ENCODE measurements at regions not wholly inside any gene's neighbourhood (a gene's known extent, or its start where the extent isn't known, plus 50 kb on each side); places are given as distances from the start of the nearest gene placed in this dataset.

DNA sequence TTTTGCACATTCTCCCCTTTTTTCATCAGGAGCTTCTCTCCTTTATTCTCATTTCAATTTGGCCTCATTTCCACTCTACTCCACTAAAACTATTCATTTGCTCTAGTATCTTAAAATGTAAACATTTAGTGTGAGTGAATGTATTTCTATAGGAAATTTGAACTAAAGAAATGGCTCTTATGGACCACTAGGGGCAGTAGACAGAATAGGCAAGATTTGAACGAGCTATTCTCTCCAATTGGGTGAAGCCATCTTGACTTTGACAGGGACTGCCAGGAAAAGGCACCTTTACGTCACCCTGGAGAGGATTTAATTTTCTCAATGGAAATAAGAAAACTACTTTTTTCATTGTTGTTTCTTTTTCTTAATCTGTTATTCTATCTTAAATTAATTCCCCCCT, 666.3 kb downstream of the DNAH5 start:
- Histone ChIP-seq H3K4me2 (no peak overlapping the region), H3K4me1 (no peaks in the 10 kb centered on the region), H4K20me1 (ENCODE audit: low read depth) (no peaks in the 10 kb centered on the region), H3K79me2 (ENCODE audit: low read depth) (no peaks in the 10 kb centered on the region), H3K9ac (no peak overlapping the region), H3K4me3 (no peak overlapping the region), H3F3A (ENCODE audit: low read depth) (no peaks in the 10 kb centered on the region), H3K9me3 (ENCODE audit: low read depth) (no peaks in the 10 kb centered on the region), H2AFZ (replicated peaks) (no peak overlapping the region), H3K27ac (no peak overlapping the region), H3K36me3 (no peaks in the 10 kb centered on the region), H3K27me3 (no peaks in the 10 kb centered on the region)
- Mint-ChIP-seq H3K27ac (no peak overlapping the region), H3K4me3 (no peak overlapping the region), H3K4me1 (peaks cover 6% of the 10 kb centered on the region), H3K9me3 (no peaks in the 10 kb centered on the region), H3K27me3 (ENCODE audit: insufficient read depth, low read depth) (no peaks in the 10 kb centered on the region), H3K36me3 (no peaks in the 10 kb centered on the region)
- TF ChIP-seq CTCF (IDR thresholded peaks at IDR 0.05) (peak; percentile 51), EZH2 (IDR thresholded peaks at IDR 0.05) (no peak)
- no peak for DNase-seq (ENCODE audit: low spot score)

DNA sequence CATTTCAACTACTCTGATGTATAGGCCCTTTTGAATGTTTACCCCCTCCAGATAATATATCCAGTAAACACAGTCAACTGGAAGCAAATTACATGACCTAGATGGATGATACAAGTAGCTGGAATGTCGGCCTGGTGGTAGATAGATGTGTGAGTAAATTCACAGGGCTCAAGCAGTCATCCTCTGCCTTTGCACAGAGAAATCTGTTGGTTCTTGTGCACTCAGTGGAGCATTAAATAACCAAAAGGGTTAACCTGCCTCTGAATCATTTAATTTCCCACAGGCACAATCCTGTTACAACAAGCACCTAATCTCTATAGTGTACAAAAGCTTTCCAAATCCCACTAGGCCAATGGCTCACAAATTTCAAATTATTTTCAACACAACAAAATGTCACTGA, 668.3 kb downstream of the DNAH5 start:
- Histone ChIP-seq H3K79me2 (ENCODE audit: low read depth) (no peaks in the 10 kb centered on the region), H3K36me3 (no peaks in the 10 kb centered on the region), H3K9ac (no peak overlapping the region), H3K4me3 (no peak overlapping the region), H4K20me1 (ENCODE audit: low read depth) (no peaks in the 10 kb centered on the region), H3K9me3 (ENCODE audit: low read depth) (no peaks in the 10 kb centered on the region), H3K4me2 (no peak overlapping the region), H3K4me1 (no peaks in the 10 kb centered on the region), H3K27ac (no peak overlapping the region), H3K27me3 (no peaks in the 10 kb centered on the region), H2AFZ (replicated peaks) (no peak overlapping the region), H3F3A (ENCODE audit: low read depth) (no peaks in the 10 kb centered on the region)
- Mint-ChIP-seq H3K27me3 (ENCODE audit: insufficient read depth, low read depth) (peaks cover 2% of the 10 kb centered on the region), H3K9me3 (no peaks in the 10 kb centered on the region), H3K4me1 (peaks cover 6% of the 10 kb centered on the region), H3K27ac (no peak overlapping the region), H3K36me3 (no peaks in the 10 kb centered on the region), H3K4me3 (no peak overlapping the region)
- no peak for DNase-seq (ENCODE audit: low spot score)
- TF ChIP-seq EZH2phosphoT487 (IDR thresholded peaks at IDR 0.05) (no peak), CTCF (IDR thresholded peaks at IDR 0.05) (no peak), EZH2 (IDR thresholded peaks at IDR 0.05) (no peak)

DNA sequence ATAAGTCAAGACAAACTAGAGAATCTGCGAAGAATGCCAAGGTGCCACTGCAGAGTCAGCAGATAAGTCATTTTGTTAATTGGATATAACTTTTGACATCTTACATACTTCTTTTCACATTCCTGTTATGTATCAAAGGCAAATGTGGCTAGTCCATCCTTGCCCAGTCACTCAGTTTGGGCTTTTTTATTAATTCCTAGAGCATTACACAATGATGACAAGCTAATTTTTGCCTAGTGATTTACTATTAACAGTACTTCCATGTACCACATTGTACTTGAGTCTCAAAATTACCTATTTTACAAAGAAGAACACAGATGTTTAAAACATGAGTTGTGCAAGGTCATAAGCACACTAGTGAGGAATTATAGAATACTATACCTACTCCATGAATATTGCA, 680.8 kb downstream of the DNAH5 start:
- no peak overlapping the region for H3K4me2 ChIP-seq

More for the DNA sequence above, 680.8 kb downstream of the DNAH5 start:
- H3K4me3 ChIP-seq = no peak overlapping the region
- no peaks in the 10 kb centered on the region for H3K9me3 ChIP-seq (ENCODE audit: low read depth)
- no peaks in the 10 kb centered on the region for H3K36me3 Mint-ChIP-seq
- no peak overlapping the region for H3K9ac ChIP-seq
- H3K79me2 ChIP-seq (ENCODE audit: low read depth) = no peaks in the 10 kb centered on the region
- H3K27ac ChIP-seq = no peak overlapping the region
- no peaks in the 10 kb centered on the region for H3K27me3 Mint-ChIP-seq (ENCODE audit: insufficient read depth, low read depth)
- no peak overlapping the region for H2AFZ ChIP-seq (replicated peaks)
- H3K27me3 ChIP-seq = no peaks in the 10 kb centered on the region
- H3K36me3 ChIP-seq = no peaks in the 10 kb centered on the region
- no peak for DNase-seq (ENCODE audit: low spot score)
- no peaks in the 10 kb centered on the region for H3K4me1 ChIP-seq
- H3K27ac Mint-ChIP-seq = no peak overlapping the region
- no peaks in the 10 kb centered on the region for H3K9me3 Mint-ChIP-seq
- H4K20me1 ChIP-seq (ENCODE audit: low read depth) = no peaks in the 10 kb centered on the region
- H3K4me3 Mint-ChIP-seq = no peak overlapping the region
- no peaks in the 10 kb centered on the region for H3K4me1 Mint-ChIP-seq
- H3F3A ChIP-seq (ENCODE audit: low read depth) = no peaks in the 10 kb centered on the region
- no peak for TF ChIP-seq EZH2 (IDR thresholded peaks at IDR 0.05)
- TF ChIP-seq EZH2phosphoT487 (IDR thresholded peaks at IDR 0.05) = no peak
- TF ChIP-seq CTCF (IDR thresholded peaks at IDR 0.05) = no peak
